ENCODE measurements at regions not wholly inside any gene's neighbourhood (a gene's known extent, or its start where the extent isn't known, plus 50 kb on each side); places are given as distances from the start of the nearest gene placed in this dataset.

DNA sequence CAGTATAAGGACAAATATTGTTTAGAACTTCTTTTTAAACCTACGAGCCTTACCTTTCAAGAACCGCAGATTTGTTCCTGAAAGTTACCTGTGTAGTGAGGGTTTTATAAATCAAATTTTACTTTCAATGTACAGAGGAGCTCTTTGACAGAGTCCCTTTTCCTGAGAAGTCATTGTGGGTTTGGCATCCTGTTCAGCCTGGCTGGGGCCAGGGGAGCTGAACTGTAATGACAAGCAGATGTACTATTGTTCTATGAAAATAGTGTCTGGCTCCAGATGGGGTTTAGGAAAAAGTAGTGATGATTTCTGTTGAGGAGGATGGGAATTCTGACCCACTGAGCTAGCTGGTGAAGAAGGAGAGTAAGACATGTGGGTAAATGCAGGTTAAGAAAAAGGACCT lies 196.2 kb upstream of the PGRMC2 start:
- Histone ChIP-seq H3K9me3 (no peaks in the 10 kb centered on the region), H3K27ac (no peak overlapping the region), H3K36me3 (no peaks in the 10 kb centered on the region), H3K27me3 (no peaks in the 10 kb centered on the region), H3K4me3 (no peak overlapping the region), H3K4me1 (peaks cover 0 to 6% (median 0%) of the 10 kb centered on the region in 4 donors)
- DNase-seq (no peak), ATAC-seq (ENCODE audit: low FRiP score in 2 of 2) (no peak)
- 34 to 66% methylated on average over 2 of the region's 2 CpGs for WGBS, 2 donors
- no peak for TF ChIP-seq POLR2AphosphoS5 (IDR thresholded peaks at IDR 0.05)
- TF ChIP-seq, protein P1, sequence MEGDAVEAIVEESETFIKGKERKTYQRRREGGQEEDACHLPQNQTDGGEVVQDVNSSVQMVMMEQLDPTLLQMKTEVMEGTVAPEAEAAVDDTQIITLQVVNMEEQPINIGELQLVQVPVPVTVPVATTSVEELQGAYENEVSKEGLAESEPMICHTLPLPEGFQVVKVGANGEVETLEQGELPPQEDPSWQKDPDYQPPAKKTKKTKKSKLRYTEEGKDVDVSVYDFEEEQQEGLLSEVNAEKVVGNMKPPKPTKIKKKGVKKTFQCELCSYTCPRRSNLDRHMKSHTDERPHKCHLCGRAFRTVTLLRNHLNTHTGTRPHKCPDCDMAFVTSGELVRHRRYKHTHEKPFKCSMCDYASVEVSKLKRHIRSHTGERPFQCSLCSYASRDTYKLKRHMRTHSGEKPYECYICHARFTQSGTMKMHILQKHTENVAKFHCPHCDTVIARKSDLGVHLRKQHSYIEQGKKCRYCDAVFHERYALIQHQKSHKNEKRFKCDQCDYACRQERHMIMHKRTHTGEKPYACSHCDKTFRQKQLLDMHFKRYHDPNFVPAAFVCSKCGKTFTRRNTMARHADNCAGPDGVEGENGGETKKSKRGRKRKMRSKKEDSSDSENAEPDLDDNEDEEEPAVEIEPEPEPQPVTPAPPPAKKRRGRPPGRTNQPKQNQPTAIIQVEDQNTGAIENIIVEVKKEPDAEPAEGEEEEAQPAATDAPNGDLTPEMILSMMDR (IDR thresholded peaks at IDR 0.05), result no peak
- TF ChIP-seq EP300 (IDR thresholded peaks at IDR 0.05), result no peak
- no peak for TF ChIP-seq POLR2A (IDR thresholded peaks at IDR 0.05)

DNA sequence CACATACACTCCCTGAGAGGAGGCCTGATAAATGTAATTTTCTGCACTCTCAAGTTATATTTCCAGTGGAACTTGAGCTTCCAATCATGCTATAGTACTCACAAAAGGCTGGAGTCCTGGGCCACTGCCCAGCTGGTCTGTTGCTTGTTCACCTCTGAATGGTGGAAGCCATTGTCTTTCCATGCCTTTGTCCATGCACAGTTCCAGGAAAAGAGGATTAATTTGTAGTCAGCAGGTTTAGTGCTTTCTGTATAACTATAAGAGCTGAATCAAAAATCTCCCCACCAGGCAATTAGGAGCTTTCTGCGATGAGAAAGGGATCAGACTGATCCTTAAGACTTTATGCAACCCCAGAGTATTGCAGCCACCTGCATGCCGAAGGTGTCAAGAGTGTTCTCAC lies 195.4 kb upstream of the PGRMC2 start:
- no peaks in the 10 kb centered on the region for H3K9me3 ChIP-seq
- H3K36me3 ChIP-seq, result no peaks in the 10 kb centered on the region
- 94 to 98% methylated on average over 2 of the region's 2 CpGs for WGBS, 2 donors
- H3K4me3 ChIP-seq, result no peak overlapping the region
- ATAC-seq (ENCODE audit: low FRiP score in 2 of 2) (no peak), DNase-seq (no peak)
- H3K4me1 ChIP-seq, result peaks cover 0 to 6% (median 0%) of the 10 kb centered on the region in 4 donors
- TF ChIP-seq POLR2AphosphoS5 (IDR thresholded peaks at IDR 0.05) (no peak), POLR2A (IDR thresholded peaks at IDR 0.05) (no peak), EP300 (IDR thresholded peaks at IDR 0.05) (no peak)
- TF ChIP-seq, protein P1 (IDR thresholded peaks at IDR 0.05), result no peak
- H3K27ac ChIP-seq, result no peak overlapping the region
- no peaks in the 10 kb centered on the region for H3K27me3 ChIP-seq

DNA sequence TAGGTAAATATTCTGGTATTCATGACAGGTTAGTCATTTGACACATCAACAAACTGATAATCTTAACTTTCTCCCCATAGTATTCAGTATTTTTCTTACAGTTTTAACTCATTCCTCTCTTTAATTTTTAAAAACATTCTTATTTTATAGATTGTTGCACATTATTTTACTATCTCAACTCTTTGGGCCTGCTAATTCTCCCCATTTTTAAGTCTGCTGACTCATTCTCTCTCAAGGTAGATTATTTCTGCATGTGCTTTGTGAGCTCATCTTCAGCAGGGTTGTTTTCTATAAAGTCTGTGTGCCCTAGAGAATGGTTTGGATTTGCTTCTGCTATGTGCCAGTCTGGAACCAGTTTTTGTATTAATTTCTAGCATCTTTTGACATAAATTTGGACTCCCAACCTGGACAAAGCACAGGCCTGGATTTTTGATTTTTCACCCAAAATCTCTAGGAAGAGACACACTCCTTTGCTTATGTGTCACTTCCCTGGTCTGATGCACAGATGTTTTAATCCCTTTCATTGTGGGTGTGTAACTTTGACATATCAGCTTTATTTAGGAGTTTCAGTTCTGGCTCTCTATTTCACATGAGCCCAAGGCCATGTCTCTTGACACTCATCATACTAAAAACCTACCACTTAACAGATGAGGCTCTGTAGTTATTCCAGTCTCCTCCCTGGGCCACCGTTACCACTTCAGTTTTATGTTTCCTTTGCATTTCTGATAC lies 194.3 kb upstream of the PGRMC2 start:
- Histone ChIP-seq H3K27me3 (no peaks in the 10 kb centered on the region), H3K4me3 (no peak overlapping the region), H3K9me3 (no peaks in the 10 kb centered on the region), H3K4me1 (peaks cover 0 to 10% (median 0%) of the 10 kb centered on the region in 4 donors), H3K36me3 (no peaks in the 10 kb centered on the region), H3K27ac (no peak overlapping the region)
- 93 to 94% methylated on average over 1 of the region's 1 CpG for WGBS, 2 donors
- ATAC-seq (ENCODE audit: low FRiP score in 2 of 2) (no peak), DNase-seq (no peak)
- TF ChIP-seq, protein P1 (IDR thresholded peaks at IDR 0.05), result no peak
- no peak for TF ChIP-seq EP300 (IDR thresholded peaks at IDR 0.05)
- TF ChIP-seq POLR2AphosphoS5 (IDR thresholded peaks at IDR 0.05), result no peak
- TF ChIP-seq POLR2A (IDR thresholded peaks at IDR 0.05), result no peak

DNA sequence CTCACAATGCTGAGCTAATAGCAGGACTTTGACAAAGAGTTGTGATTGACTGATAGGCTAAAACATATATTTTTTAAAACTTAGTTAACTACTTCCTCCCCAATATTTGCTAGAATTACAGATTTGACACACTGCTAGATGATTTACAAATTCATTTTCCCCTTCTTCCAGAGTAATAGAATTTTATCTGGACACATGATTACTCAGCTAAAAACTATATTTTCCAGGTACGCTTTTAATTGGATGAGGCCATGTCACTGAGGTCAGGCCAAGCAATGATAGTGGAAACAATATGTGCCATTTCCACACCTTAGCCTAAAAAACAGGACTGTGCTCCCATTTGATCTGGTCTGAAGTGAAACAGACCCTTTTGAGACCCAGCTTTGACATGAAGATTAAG lies 193.3 kb upstream of the PGRMC2 start:
- no peaks in the 10 kb centered on the region for H3K36me3 ChIP-seq
- DNase-seq, result no peak
- no peak overlapping the region for H3K4me3 ChIP-seq
- ATAC-seq (ENCODE audit: low FRiP score in 2 of 2), result no peak
- H3K27me3 ChIP-seq, result no peaks in the 10 kb centered on the region
- peaks cover 0 to 10% (median 0%) of the 10 kb centered on the region in 4 donors for H3K4me1 ChIP-seq
- WGBS, 2 donors, result 95 to 100% methylated on average over 1 of the region's 1 CpG
- TF ChIP-seq, protein P1 (IDR thresholded peaks at IDR 0.05), result no peak
- H3K9me3 ChIP-seq, result no peaks in the 10 kb centered on the region
- H3K27ac ChIP-seq, result no peak overlapping the region

DNA sequence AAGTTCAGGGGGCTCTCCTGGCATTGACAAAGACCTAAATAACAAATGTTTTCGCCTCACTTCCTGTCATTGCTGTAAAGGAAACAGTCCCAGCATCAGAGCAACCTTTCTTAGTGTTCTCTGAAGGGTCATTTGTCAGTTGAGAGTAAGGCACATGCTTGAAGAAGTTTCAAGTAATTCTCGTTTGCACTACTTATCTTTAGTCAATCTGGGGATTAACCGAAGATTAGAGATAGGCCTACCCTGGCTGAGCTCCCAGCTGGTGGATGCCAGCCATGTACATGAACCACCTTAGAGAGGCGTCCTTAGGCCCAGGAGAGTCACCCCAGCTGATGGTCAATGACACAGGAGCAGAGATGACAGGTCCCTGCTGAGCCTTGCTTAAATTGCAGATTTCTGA lies 189.9 kb upstream of the PGRMC2 start:
- Histone ChIP-seq H3K27me3 (no peaks in the 10 kb centered on the region), H3K27ac (no peak overlapping the region), H3K9me3 (no peaks in the 10 kb centered on the region), H3K4me1 (peaks cover 0 to 10% (median 0%) of the 10 kb centered on the region in 4 donors), H3K36me3 (no peaks in the 10 kb centered on the region), H3K4me3 (no peak overlapping the region)
- 40 to 41% methylated on average over 4 of the region's 4 CpGs for WGBS, 2 donors
- no peak for ATAC-seq (ENCODE audit: low FRiP score in 2 of 2)
- DNase-seq, result peak in 1 of 2 donors; percentile 57
- peak in 1 of 4 donors; percentile 55 for TF ChIP-seq EP300 (IDR thresholded peaks at IDR 0.05)
- TF ChIP-seq POLR2AphosphoS5 (IDR thresholded peaks at IDR 0.05), result no peak

Measured in upper lobe of left lung (tissue), 6 donors.